Germinal center (tissue), 1 donor: ENCODE measurements at regions not wholly inside any gene's neighbourhood (a gene's known extent, or its start where the extent isn't known, plus 50 kb on each side); places are given as distances from the start of the nearest gene placed in this dataset.

Experiments
- DNase-seq: peaks from one replicate; pipeline ENCODE4 v3.0.0; 2012; ENCODE audit warnings: mixed read lengths, low spot score

GRCh38 chr16:66143415-66143814 lies 223.1 kb upstream of the CDH5 start:
- DNase-seq = no peak

DNA sequence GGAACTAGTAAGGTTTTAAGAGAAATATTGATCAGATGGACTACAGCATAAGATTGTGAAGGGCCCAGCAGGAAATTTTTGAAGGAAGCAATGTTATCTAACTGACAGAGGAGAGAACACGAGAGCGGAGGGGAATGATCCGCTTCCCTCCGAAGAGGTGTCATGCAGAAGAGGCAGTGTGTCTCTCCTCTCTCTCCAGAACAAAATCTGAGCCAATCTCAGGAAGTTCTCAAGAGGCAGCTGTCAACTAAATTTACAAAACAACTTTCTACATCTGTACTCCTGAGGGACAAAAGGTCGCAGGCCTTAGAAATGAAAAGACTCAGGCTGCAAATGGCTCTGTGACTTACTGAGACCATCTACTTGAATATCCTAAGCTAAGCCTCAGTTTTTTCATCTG lies 224.6 kb upstream of the CDH5 start:
- DNase-seq = no peak

GRCh38 chr16:66137853-66138252 lies 228.6 kb upstream of the CDH5 start:
- no peak for DNase-seq

DNA sequence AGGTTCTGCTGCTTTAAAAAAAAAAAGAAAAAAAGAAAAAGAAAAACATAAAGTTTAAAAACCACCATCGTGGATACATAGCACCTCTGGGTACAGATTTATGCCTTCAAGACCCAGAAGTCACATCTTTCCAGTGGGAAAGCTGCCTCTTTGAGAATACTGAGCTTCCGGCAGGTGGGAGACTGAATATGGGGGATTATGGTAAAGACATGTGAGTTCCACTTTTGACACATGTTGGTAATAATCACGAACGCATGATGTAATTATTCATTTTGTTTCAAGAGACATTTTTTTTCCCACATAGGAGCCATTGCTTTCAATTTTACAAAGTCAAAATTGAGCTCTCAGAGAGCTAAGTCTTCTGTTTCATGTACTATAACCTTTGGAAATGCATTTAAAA lies 229.7 kb upstream of the CDH5 start:
- DNase-seq = no peak

DNA sequence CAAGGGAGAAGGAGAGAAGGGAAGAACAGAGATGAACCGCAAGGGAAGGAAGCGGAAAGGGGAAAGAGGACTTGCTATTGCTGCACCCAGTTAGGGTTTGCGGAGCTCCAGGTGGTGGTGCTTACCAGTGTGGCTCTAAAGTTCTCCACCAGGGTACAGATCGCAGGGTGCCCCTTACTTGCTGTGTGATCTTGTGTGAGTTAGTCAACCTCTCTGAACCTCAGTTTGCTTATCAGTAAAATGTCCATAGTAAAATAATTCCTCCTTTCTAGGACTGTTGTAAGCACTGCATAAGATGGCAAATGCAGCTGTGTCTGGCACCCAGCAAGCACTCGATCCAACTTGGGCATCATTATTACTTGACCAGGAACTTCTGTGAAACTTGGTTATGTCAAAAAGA lies 230.7 kb upstream of the CDH5 start:
- DNase-seq = no peak

GRCh38 chr16:66135421-66135831 lies 231.1 kb upstream of the CDH5 start:
- DNase-seq = no peak

DNA sequence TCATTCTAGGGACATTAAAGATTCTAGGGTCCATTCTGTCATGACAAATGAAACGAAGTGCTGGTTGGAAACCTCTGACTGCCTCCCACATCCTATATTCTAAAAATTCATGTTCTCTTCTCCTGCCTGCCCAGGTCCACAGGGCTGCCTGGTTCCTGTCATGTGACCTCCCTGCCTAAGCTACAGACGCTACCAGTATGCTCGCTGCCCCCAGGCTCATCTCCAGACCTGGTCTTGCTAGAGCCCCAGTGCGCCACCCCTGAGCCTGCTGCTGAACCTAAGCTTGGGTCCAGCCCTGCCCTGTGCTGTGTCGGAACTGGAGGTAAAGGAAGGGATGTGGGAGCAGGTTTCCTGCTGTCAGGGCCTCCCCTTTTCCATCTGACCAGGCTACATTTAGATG lies 231.6 kb upstream of the CDH5 start:
- no peak for DNase-seq

GRCh38 chr16:66133643-66134338 lies 232.7 kb upstream of the CDH5 start:
- DNase-seq = no peak

GRCh38 chr16:66131895-66132294 lies 234.6 kb upstream of the CDH5 start:
- DNase-seq = no peak

- DNase-seq = no peak
Measured at GRCh38 chr16:66131156-66131807, 235.2 kb upstream of the CDH5 start.

- DNase-seq = no peak
Measured at GRCh38 chr16:66130296-66130905, 236.1 kb upstream of the CDH5 start.

- DNase-seq = no peak
Measured at GRCh38 chr16:66129196-66129595, 237.3 kb upstream of the CDH5 start.

- DNase-seq = no peak
Measured at GRCh38 chr16:66128371-66128770, 238.1 kb upstream of the CDH5 start.

- no peak for DNase-seq
Measured at GRCh38 chr16:66127459-66128370, 238.8 kb upstream of the CDH5 start.

DNA sequence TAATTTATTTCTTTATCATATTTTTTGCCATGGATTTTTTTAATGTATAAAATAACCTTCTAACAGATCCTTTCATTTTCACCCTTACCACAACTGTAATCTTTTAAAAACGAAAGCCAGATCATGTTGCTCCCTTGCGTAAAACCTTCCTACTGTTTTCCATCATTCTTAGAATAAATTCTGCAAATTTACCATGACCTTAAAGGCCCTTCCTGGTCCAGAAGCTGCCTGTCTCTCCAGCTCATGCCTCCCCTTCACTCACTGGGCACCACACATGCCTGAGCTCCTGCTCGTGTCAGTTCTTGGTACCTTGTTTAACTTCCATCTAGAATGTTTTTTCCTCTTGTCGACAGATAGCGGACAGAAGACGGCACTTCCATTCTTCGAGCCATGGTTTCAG lies 245.0 kb upstream of the CDH5 start:
- no peak for DNase-seq

- DNase-seq = no peak
Measured at GRCh38 chr16:66120656-66121055, 245.8 kb upstream of the CDH5 start.

- DNase-seq = no peak
Measured at GRCh38 chr16:66116163-66117002, 250.1 kb upstream of the CDH5 start.

DNA sequence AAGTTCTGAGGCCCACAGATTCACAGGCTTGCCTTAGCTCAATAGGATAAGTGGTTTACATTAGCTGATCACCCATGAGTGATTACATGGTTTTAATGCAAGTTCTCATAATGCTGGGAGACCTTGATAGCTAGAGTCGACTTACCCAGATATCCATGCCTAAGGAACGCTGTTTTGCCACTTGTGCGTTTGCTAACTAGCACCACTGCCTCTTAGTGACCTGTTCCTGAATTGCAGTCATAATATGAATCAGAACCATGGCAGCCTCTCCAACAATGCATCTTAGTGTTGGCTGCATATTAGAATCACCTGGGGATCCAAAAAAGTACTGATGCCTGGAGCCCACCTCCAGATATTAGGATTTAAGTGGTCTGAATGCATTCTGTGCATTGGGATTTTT lies 251.1 kb upstream of the CDH5 start:
- no peak for DNase-seq

DNA sequence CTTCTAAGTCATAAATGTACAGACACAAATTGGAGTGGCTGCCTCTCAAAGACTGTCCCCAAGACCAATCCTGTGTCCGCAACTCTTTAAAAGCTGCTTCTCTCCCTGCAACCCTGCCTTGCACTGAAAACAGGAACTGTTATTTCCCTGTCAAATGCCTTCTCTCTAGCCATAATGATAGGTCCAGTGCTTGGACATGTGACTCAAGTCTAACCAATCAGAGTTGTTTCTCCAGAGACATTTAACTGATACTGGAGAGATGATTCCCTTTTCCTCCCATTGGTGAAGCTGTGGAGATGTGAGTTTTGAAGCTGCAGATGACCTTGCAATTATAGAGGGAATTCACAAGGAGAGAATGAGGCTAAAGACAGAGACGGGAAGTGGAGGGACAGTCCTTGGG lies 253.3 kb upstream of the CDH5 start:
- no peak for DNase-seq

GRCh38 chr16:66109677-66110076 lies 256.8 kb upstream of the CDH5 start:
- no peak for DNase-seq

DNA sequence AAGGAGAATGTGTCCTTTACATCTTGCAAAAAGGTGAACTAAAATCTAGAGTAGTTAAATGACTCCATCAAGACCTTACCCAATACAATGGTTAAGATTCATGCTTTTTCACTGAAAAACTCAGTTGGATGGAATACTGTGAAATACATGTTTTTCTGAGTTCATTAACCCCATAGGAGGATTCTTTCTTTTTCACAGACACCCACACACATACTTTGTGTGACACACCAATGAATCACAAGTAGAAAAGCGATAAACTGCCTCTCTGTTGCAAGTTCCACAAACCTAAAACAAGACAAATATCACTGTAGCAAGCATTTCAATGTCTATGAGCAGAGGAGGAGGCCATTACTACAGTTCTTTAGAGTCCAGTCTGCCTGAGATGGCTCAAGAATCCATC lies 258.8 kb upstream of the CDH5 start:
- no peak for DNase-seq

GRCh38 chr16:66103211-66103610 lies 263.3 kb upstream of the CDH5 start:
- no peak for DNase-seq
